Effector CD4-positive, alpha-beta T cell (primary cell): ENCODE measurements at regions not wholly inside any gene's neighbourhood (a gene's known extent, or its start where the extent isn't known, plus 50 kb on each side); places are given as distances from the start of the nearest gene placed in this dataset.
"Not testable (repeated sequence)": the region's sequence is repeated elsewhere in the genome, so short reads cannot be mapped to it uniquely, and the experiment has no call there.

Experiments used
- DNase-seq: peaks from one replicate; pipeline ENCODE4 v3.0.0-alpha.2; 2020

DNA sequence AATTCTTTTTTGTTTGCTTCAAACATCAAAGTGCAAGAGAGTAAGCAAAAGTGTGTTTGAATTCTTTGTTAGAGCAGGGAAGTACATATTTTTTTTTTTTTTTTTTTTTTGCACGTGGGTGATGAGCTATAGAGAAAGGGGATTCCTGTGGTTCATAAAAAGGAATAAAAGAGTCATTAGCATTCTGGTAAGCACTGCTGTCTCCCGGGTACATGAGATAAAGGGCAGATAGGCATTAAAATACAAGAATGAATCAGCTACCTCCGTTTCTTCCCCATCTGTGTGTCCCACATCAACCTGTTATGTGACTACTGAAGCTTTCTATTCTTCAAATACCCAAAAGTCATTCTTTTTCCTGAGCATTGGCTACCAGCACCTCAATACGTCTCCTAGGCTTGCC is 102.4 kb upstream of the SEMA3D start:
- DNase-seq: no peak

DNA sequence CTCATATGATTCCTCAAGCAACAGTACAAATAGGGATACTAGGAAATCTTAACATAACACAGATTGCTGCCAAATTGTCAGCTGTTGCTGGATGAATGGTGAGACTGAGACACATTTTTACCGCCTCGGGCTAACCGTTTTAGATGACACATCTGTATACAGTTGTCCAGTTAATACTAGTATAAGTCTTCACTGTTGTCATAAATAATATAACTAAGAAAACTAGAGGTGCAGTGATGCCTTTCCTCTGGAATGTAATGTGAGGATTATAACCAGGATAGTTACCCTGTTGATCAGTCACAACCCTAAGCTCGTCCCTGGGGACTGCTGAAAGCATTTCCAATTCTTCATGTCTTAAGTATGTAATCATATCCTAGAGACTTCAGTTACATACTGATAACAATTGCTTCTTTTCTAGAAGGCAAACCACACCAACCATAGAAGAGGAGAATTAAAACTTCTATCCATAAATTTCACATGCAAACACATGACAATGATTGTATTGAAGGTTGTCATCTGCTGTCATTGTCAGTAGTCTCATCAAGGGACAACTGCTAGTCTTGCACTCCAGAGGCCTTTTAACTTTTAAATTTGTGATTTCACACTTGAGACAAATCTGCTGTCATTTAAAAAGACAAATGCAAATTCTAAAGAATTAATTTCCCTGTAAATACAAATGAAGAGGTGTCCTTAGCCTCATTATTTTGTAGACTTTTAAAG is 100.4 kb upstream of the SEMA3D start:
- DNase-seq: no peak

DNA sequence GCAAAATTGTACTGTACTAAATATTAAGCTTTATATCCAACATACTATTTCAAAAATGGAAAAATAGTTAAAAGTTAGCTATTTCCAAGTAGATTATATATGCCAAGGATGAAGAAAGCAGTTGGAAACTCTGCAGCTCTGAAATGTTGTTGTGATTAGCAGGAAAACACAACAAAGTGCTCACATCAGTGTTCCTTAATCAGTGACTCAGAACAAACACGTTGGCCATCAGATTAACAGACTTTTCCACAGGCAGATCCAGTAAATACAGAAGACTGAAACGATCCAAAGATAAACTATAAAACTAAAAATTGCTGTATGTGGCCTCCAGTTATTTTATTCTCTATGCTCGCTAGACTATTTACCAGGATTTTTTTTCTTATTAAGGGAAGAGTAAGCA is 99.6 kb upstream of the SEMA3D start:
- DNase-seq: no peak

DNA sequence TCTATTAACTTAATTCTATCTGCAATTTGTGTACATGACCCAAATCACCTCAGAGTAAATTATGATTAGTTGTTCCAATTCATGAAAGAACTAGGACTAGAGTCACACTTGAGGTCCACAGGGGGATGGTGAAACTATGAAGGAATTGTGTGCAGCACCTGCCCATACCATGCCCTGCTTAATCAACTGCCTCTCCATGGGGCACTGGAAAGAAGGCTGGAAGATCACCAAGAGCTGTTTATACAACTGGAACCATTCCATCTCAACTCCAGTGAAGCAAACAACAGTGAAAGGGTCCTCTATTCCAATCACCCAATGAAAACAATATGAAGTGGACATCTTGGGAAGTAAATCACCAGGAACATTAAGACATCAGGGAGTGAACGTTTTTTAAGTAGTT is 98.7 kb upstream of the SEMA3D start:
- no peak for DNase-seq

DNA sequence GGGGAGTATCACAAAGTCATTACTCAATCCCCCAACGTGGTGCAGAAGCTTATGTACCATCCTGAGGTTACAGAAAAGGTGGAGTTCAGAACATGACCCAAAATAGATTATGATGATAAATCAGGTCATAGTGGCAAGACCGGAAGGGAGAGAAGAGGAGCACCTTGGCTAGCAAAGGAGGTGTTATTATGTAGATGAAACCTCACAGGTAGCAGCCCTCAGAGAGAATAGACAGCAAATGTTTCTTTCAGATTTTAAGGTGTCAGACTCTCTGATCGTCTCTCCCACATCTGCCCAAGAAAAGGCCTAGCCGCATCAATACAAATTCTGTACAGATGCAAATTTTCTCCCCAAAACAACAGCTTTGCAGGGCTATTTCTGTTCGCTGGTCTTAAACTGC is 88.3 kb upstream of the SEMA3D start:
- DNase-seq: no peak

DNA sequence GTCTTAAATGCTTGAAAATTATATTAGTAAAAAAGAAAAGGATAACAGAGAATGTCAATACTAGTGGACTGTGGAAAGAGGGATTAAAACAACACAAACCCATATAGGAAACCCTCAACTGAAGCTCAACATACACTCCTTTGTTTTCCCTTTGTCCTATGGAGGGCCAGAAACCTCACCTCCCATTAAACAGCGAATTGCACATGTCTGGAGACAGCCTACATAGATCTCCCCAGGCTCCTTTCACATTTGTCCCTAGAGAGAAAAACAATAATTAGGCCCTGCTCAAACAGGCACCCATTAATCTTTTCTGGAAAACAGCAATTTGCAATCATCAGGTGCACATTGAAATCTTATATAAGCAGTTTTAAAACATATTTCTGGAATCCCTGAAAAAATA is 87.6 kb upstream of the SEMA3D start:
- no peak for DNase-seq

DNA sequence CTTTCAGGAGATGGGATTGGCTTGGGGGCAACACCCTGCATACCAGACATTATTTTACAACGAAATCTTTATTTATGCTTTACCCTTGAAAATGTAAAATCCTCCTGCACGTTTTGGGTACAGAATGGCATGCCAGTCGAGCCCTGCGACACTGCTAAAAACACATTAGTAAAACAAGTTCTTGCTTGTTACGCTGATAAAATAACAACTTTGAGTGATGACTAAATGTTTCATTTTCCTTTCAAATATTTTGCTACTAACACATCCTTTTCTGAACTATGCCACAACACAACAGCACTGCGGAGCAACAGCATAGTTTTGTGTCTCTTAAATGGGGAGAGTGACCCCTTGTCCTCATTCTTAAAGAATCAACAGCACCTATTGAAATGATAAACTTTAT is 76.0 kb upstream of the SEMA3D start:
- no peak for DNase-seq

DNA sequence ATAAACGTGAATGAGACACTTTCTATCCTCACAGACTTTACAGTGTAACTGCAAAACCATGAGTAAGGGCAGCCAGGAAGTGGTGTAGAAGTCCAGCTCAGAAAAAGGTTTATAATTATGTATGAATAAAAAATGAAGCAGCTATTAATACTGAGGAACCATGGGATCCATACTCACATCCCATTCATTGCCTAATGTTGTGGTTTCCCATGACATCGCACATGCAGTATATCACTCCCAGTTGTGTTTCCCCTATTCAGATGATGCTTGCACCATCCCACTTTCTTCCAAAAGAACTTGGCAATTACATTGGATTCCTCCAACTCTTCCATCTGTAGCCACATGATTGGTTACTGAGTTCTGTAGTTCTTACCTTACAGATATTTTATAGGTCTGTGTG is 74.5 kb upstream of the SEMA3D start:
- DNase-seq: no peak

DNA sequence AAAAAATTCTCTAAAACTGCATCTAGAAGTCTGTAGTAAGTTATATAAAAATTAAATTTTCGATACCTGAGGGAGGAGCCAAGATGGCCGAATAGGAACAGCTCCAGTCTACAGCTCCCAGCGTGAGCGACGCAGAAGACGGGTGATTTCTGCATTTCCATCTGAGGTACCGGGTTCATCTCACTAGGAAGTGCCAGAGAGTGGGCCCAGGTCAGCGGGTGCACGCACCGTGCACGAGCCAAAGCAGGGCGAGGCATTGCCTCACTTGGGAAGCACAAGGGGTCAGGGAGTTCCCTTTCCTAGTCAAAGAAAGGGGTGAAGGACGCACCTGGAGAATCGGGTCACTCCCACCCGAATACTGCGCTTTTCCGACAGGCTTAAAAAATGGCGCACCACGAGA is 62.9 kb upstream of the SEMA3D start:
- DNase-seq: not testable (repeated sequence)

DNA sequence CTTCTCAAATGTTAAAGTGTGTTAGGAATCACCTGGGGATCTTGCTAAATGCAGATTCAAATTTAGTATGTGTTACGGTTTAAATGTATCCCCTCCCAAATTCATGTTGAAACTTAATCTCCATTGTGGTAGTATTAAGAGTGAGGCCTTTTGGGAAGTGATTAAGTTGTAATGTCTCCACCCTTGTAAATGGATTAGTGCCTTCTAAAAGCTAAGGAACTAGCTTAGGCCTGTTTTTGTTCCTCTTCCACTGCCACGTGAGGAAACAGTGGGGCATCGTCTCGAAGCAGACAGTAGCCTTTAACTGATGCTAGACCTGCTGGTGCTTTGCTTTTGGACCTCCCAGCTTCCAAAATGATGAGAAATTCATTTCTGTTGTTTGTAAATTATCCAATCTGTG is 52.3 kb upstream of the SEMA3D start:
- no peak for DNase-seq

DNA sequence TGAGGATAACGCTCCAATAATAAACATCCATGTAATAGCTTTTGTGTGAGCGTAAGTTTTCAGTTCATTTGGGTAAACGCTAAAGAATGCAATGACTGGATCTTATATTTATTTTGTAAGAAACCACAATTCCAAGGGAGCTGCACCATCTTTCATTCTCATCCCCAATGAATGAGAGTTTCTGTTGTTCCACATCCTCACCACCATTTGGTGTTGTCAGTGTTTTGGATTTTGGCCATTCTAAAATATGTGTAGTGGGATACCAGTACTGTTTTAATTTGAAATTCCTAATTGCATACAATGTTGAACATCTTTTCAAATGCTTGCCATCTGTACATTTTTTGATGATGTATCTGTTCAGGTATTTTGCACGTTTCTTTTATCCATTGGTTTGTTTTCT is 50.9 kb upstream of the SEMA3D start:
- no peak for DNase-seq
